HFF-Myc (cell line): ENCODE measurements at regions not wholly inside any gene's neighbourhood (a gene's known extent, or its start where the extent isn't known, plus 50 kb on each side); places are given as distances from the start of the nearest gene placed in this dataset.

Experiments used
- DNase-seq: peaks from one replicate; pipeline ENCODE4 v3.0.0-alpha.2; 2011; ENCODE audit warnings: low read depth; ENCODE audit errors: extremely low read depth
- H3K4me3 ChIP-seq: replicated peaks from 2 replicates; pipeline ENCODE4 v1.5.1; 2011; ENCODE audit warnings: low read depth, mild to moderate bottlenecking, control low read depth, low read length
- CTCF ChIP-seq: IDR thresholded peaks from 2 replicates; pipeline ENCODE4 v1.5.1; 2012; ENCODE audit warnings: mild to moderate bottlenecking, low read depth, low read length, control low read depth; ENCODE audit errors: missing control alignments

GRCh38 chr13:91024157-91024792 lies 323.2 kb upstream of the MIR17HG start:
- no peak for TF ChIP-seq CTCF

GRCh38 chr13:91025442-91025841 lies 322.0 kb upstream of the MIR17HG start:
- no peak overlapping the region for H3K4me3 ChIP-seq
- TF ChIP-seq CTCF = no peak
- no peak for DNase-seq

More at GRCh38 chr13:91024157-91024792, 323.2 kb upstream of the MIR17HG start:
- H3K4me3 ChIP-seq = no peak overlapping the region
- DNase-seq = no peak

DNA sequence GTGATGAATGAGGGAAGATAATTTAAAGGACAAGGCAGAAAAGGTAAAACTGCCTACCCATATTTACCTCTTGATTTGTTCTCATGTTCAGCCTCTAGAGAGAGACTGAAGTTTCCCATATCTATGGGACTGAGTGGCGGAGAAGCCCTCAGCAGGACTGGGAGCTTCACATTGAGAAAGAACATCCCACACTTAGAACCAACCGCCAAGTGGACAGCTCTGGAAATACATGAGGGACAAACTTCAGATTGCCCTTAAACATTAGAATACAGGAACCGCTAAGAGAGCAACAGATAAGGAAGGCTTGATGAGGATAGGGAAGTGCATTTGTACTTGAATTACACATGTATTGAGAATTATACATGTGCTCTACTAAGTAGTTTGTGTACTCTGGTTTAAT lies 316.0 kb upstream of the MIR17HG start:
- no peak overlapping the region for H3K4me3 ChIP-seq
- no peak for TF ChIP-seq CTCF
- no peak for DNase-seq

GRCh38 chr13:91032104-91032503 lies 315.4 kb upstream of the MIR17HG start:
- no peak for TF ChIP-seq CTCF
- no peak for DNase-seq
- H3K4me3 ChIP-seq = no peak overlapping the region

- DNase-seq = no peak
- no peak overlapping the region for H3K4me3 ChIP-seq
- no peak for TF ChIP-seq CTCF
Observed at GRCh38 chr13:91036886-91037285, 310.6 kb upstream of the MIR17HG start.

DNA sequence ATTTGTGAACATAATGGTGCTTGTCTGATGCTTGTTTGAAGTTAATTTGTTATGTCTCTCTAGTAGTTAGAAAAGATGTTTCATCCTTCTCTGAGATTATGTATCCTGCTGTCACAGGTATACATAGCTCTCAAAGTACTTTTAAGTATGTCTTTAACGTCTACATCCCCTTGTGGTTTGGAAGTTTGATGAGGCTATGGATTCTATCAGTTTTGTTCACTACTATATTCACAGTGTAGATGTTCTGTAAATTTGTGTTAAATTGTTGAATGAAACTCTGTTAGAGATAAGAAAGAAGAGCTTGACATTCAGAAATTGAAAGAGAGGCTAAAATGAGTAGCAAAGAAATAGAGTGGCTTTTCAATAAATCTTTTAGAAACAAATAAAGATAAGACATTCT lies 304.6 kb upstream of the MIR17HG start:
- H3K4me3 ChIP-seq = no peak overlapping the region
- no peak for DNase-seq
- no peak for TF ChIP-seq CTCF
